ENCODE measurements at regions not wholly inside any gene's neighbourhood (a gene's known extent, or its start where the extent isn't known, plus 50 kb on each side); places are given as distances from the start of the nearest gene placed in this dataset.

GRCh38 chr15:38687775-38688495 lies 123.3 kb upstream of the RASGRP1 start:
- Mint-ChIP-seq H3K36me3 (ENCODE audit: unreplicated experiment) (no peaks in the 10 kb centered on the region), H3K27me3 (ENCODE audit: unreplicated experiment) (no peaks in the 10 kb centered on the region)
- no peak for DNase-seq (ENCODE audit: extremely low spot score, unreplicated experiment)

GRCh38 chr15:38688761-38689160 lies 124.1 kb upstream of the RASGRP1 start:
- no peak overlapping the region for H3K27ac Mint-ChIP-seq (ENCODE audit: unreplicated experiment)
- H3K4me3 Mint-ChIP-seq (ENCODE audit: unreplicated experiment): no peak overlapping the region
- no peak for TF ChIP-seq CTCF (IDR thresholded peaks at IDR 0.05)
- H3K27me3 Mint-ChIP-seq (ENCODE audit: unreplicated experiment): no peaks in the 10 kb centered on the region
- H3K9me3 Mint-ChIP-seq (ENCODE audit: unreplicated experiment): no peaks in the 10 kb centered on the region
- H3K36me3 Mint-ChIP-seq (ENCODE audit: unreplicated experiment): no peaks in the 10 kb centered on the region
- peaks cover 26% of the 10 kb centered on the region for H3K4me1 Mint-ChIP-seq (ENCODE audit: unreplicated experiment)
- no peak for DNase-seq (ENCODE audit: extremely low spot score, unreplicated experiment)

More at GRCh38 chr15:38687775-38688495, 123.3 kb upstream of the RASGRP1 start:
- H3K4me1 Mint-ChIP-seq (ENCODE audit: unreplicated experiment): peaks cover 26% of the 10 kb centered on the region
- peak overlapping the region; percentile 42 for H3K27ac Mint-ChIP-seq (ENCODE audit: unreplicated experiment)
- no peak overlapping the region for H3K4me3 Mint-ChIP-seq (ENCODE audit: unreplicated experiment)
- TF ChIP-seq CTCF (IDR thresholded peaks at IDR 0.05): no peak
- H3K9me3 Mint-ChIP-seq (ENCODE audit: unreplicated experiment): no peaks in the 10 kb centered on the region

GRCh38 chr15:38689522-38689921 lies 124.9 kb upstream of the RASGRP1 start:
- no peak overlapping the region for H3K4me3 Mint-ChIP-seq (ENCODE audit: unreplicated experiment)
- H3K27ac Mint-ChIP-seq (ENCODE audit: unreplicated experiment): no peak overlapping the region
- H3K4me1 Mint-ChIP-seq (ENCODE audit: unreplicated experiment): peaks cover 26% of the 10 kb centered on the region
- H3K27me3 Mint-ChIP-seq (ENCODE audit: unreplicated experiment): no peaks in the 10 kb centered on the region
- no peaks in the 10 kb centered on the region for H3K36me3 Mint-ChIP-seq (ENCODE audit: unreplicated experiment)
- no peak for TF ChIP-seq CTCF (IDR thresholded peaks at IDR 0.05)
- H3K9me3 Mint-ChIP-seq (ENCODE audit: unreplicated experiment): no peaks in the 10 kb centered on the region
- DNase-seq (ENCODE audit: extremely low spot score, unreplicated experiment): no peak

GRCh38 chr15:38690216-38690615 lies 125.6 kb upstream of the RASGRP1 start:
- Mint-ChIP-seq H3K36me3 (ENCODE audit: unreplicated experiment) (no peaks in the 10 kb centered on the region), H3K4me3 (ENCODE audit: unreplicated experiment) (no peak overlapping the region), H3K27ac (ENCODE audit: unreplicated experiment) (no peak overlapping the region), H3K9me3 (ENCODE audit: unreplicated experiment) (no peaks in the 10 kb centered on the region), H3K4me1 (ENCODE audit: unreplicated experiment) (peaks cover 26% of the 10 kb centered on the region), H3K27me3 (ENCODE audit: unreplicated experiment) (no peaks in the 10 kb centered on the region)
- TF ChIP-seq CTCF (IDR thresholded peaks at IDR 0.05): no peak
- DNase-seq (ENCODE audit: extremely low spot score, unreplicated experiment): no peak

GRCh38 chr15:38690719-38691332 lies 126.2 kb upstream of the RASGRP1 start:
- H3K27ac Mint-ChIP-seq (ENCODE audit: unreplicated experiment): no peak overlapping the region
- H3K9me3 Mint-ChIP-seq (ENCODE audit: unreplicated experiment): no peaks in the 10 kb centered on the region
- TF ChIP-seq CTCF (IDR thresholded peaks at IDR 0.05): peak; percentile 83
- no peaks in the 10 kb centered on the region for H3K36me3 Mint-ChIP-seq (ENCODE audit: unreplicated experiment)
- H3K4me3 Mint-ChIP-seq (ENCODE audit: unreplicated experiment): no peak overlapping the region
- DNase-seq (ENCODE audit: extremely low spot score, unreplicated experiment): no peak
- peaks cover 26% of the 10 kb centered on the region for H3K4me1 Mint-ChIP-seq (ENCODE audit: unreplicated experiment)
- H3K27me3 Mint-ChIP-seq (ENCODE audit: unreplicated experiment): no peaks in the 10 kb centered on the region

All from osteocyte (in vitro differentiated cells).